RWPE2 (cell line): ENCODE measurements at regions not wholly inside any gene's neighbourhood (a gene's known extent, or its start where the extent isn't known, plus 50 kb on each side); places are given as distances from the start of the nearest gene placed in this dataset.

Experiments
- ATAC-seq: fragments of 200-7000 bp; cut with Tn5 transposase; 3 replicates; pipeline ENCODE4 v1.9.1; 2021; ENCODE audit warnings: low read depth
- DNase-seq: peaks from one replicate; pipeline ENCODE4 v3.0.0-alpha.2; 2020; ENCODE audit warnings: low spot score
- H3K27ac ChIP-seq: fragments of 450-650 bp; 2 replicates; pipeline ENCODE4 v1.5.1; 2017; ENCODE audit warnings: mild to moderate bottlenecking; ENCODE audit not compliant: poor library complexity, severe bottlenecking
- H3K27me3 ChIP-seq: fragments of 250-450 bp; sonication (Bioruptor Pico); 2 replicates; pipeline ENCODE4 v1.5.1; 2021; ENCODE audit warnings: mild to moderate bottlenecking, moderate library complexity; ENCODE audit not compliant: insufficient read depth, poor library complexity, severe bottlenecking
- H3K36me3 ChIP-seq: fragments of 250-450 bp; sonication (Bioruptor Pico); 2 replicates; pipeline ENCODE4 v1.5.1; 2020; ENCODE audit warnings: low read depth, mild to moderate bottlenecking, moderate library complexity
- H3K4me1 ChIP-seq: fragments of 250-450 bp; sonication (Bioruptor Pico); 2 replicates; pipeline ENCODE4 v1.5.1; 2021; ENCODE audit warnings: mild to moderate bottlenecking, moderate library complexity; ENCODE audit not compliant: insufficient read depth, poor library complexity, severe bottlenecking
- H3K4me3 ChIP-seq: fragments of 250-450 bp; sonication (Bioruptor Pico); 2 replicates; pipeline ENCODE4 v1.5.1; 2021; ENCODE audit warnings: mild to moderate bottlenecking, moderate library complexity; ENCODE audit not compliant: severe bottlenecking
- H3K9me3 ChIP-seq: fragments of 250-450 bp; sonication (Bioruptor Pico); 2 replicates; pipeline ENCODE4 v1.5.1; 2021; ENCODE audit warnings: mild to moderate bottlenecking, moderate library complexity; ENCODE audit not compliant: severe bottlenecking
- CTCF ChIP-seq: fragments of 450-650 bp; IDR thresholded peaks from one replicate; pipeline ENCODE4 v1.5.1; 2017; ENCODE audit warnings: mild to moderate bottlenecking, moderate library complexity; ENCODE audit not compliant: poor library complexity, severe bottlenecking

- Histone ChIP-seq H3K4me1 (peaks cover 63% of the 10 kb centered on the region), H3K27me3 (no peaks in the 10 kb centered on the region), H3K27ac (peak overlapping the region; percentile 95), H3K36me3 (no peaks in the 10 kb centered on the region; the same call in 1 of the 2 replicates), H3K4me3 (no peak overlapping the region), H3K9me3 (no peaks in the 10 kb centered on the region)
- TF ChIP-seq CTCF = no peak
- DNase-seq (no peak), ATAC-seq (no peak)
Measured at GRCh38 chr1:39134768-39135333, 69.6 kb upstream of the MACF1 start.

- ATAC-seq (no peak), DNase-seq (no peak)
- peaks cover 4% of the 10 kb centered on the region; the same call in 1 of the 2 replicates for H3K36me3 ChIP-seq
- no peak overlapping the region for H3K27ac ChIP-seq
- no peaks in the 10 kb centered on the region for H3K27me3 ChIP-seq
- H3K4me3 ChIP-seq = no peak overlapping the region
- H3K9me3 ChIP-seq = no peaks in the 10 kb centered on the region
- TF ChIP-seq CTCF = peak; percentile 15
- H3K4me1 ChIP-seq = peaks cover 60% of the 10 kb centered on the region
Measured at GRCh38 chr1:39136638-39137037, 67.9 kb upstream of the MACF1 start.

GRCh38 chr1:39139723-39140360 is 64.7 kb upstream of the MACF1 start:
- peaks cover 51% of the 10 kb centered on the region for H3K4me1 ChIP-seq
- no peak overlapping the region for H3K4me3 ChIP-seq
- ATAC-seq (no peak), DNase-seq (no peak)
- H3K9me3 ChIP-seq = no peaks in the 10 kb centered on the region
- H3K27ac ChIP-seq = peak overlapping the region; percentile 84
- H3K36me3 ChIP-seq = peaks cover 4% of the 10 kb centered on the region; the same call in 1 of the 2 replicates
- no peaks in the 10 kb centered on the region for H3K27me3 ChIP-seq
- TF ChIP-seq CTCF = no peak

- Histone ChIP-seq H3K27ac (peak overlapping the region; percentile 84), H3K4me1 (peaks cover 53% of the 10 kb centered on the region), H3K36me3 (peaks cover 4% of the 10 kb centered on the region; the same call in 1 of the 2 replicates), H3K27me3 (no peaks in the 10 kb centered on the region), H3K9me3 (no peaks in the 10 kb centered on the region), H3K4me3 (no peak overlapping the region)
- no peak for TF ChIP-seq CTCF
- DNase-seq (no peak), ATAC-seq (0 out of 3 replicates have a peak, but pooled peaks have one; percentile 8)
Measured at GRCh38 chr1:39141925-39142324, 62.6 kb upstream of the MACF1 start.
